AML-193 (cell line): ENCODE measurements at regions not wholly inside any gene's neighbourhood (a gene's known extent, or its start where the extent isn't known, plus 50 kb on each side); places are given as distances from the start of the nearest gene placed in this dataset.
"Not testable (repeated sequence)": the region's sequence is repeated elsewhere in the genome, so short reads cannot be mapped to it uniquely, and the experiment has no call there.

Experiments
- DNase-seq, 2 experiments: peaks; one replicate each; lab custom pipeline; 2025; lab: John Stamatoyannopoulos, UW

DNA sequence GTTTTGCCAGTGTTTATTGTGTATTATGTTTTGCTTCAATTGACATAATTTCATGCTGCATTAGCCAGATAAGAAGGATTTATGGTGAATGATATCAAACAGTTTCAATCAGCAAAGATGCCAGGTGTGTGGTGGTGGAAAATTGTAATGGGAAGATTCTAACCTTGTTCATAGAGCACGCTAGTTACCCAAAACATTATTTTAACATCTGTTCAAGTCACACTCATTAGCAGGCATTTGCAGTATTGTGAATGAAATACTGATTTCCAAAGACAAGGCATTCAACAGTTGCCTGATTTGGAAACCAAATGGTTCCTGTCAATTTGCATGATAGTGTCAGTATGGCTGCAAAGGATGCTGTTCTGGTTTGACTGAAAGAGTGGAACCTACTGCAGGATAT, 129.7 kb downstream of the EPC1 start:
- no peak for DNase-seq

DNA sequence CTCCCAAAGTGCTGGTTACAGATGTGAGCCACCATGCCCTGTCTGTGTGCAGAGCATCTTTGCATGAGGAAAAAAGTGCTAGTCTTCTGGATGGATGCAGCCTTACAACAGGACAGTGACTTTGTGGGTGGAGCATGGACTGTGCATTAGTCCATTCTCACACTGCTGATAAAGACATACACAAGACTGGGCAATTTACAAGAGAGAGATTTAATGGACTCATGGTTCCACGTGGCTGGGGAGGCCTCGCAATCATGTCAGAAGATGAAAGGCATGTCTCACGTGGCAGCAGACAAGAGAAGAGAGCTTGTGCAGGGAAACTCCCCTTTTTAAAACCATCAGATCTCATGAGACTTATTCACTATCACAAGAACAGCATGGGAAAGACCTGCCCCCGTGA, 133.1 kb downstream of the EPC1 start:
- not testable (repeated sequence) for DNase-seq

DNA sequence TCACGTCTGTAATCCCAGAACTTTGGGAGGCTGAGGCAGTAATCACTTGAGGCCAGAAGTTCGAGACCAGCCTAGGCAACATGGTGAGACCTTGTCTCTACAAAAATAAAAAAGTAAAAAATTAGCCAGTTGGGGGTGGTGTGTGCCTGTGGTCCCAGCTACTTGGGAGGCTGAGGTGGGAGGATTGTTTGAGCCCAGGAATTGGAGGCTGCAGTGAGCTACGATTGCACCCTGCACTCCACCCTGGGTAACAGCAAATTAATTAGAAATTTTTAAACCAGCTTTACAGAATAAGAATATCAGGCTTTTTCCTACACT, 136.0 kb downstream of the EPC1 start:
- DNase-seq = no peak

DNA sequence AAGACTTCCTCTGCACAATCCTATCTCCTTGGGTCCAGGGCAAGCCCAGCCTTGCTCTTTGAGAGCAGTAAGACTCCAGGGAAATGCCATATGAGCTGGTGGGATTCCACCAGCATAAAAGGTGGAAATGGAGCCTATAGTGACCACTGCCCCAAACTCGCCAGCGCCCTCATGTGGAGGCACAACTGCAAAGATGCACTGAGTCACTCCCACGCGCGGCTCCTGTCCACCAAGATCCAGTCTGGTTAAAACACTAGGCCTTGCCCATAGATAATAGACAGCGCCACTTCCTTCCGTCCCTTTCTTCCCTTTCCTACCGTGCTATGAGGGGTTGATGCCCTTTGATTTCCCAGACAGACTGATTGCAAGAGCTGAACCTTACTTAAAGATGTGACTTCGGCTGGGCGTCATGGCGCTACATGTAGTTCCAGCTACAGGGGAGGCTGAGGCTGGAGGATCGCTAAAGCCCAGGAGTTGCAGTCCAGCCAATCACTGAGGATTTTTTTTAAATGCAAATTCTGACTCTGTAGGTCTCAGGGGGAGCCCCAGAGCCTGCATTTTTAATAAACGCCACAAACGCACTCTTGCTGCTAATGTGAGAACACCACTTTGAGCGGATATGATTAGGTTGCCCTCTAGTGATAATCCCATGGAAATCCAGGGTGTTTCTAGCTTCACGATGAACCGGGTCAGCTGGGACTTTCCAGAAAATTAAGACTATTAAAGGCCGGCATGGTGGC, 136.5 kb downstream of the EPC1 start:
- DNase-seq = peak in 1 of 2 experiments; percentile 7

DNA sequence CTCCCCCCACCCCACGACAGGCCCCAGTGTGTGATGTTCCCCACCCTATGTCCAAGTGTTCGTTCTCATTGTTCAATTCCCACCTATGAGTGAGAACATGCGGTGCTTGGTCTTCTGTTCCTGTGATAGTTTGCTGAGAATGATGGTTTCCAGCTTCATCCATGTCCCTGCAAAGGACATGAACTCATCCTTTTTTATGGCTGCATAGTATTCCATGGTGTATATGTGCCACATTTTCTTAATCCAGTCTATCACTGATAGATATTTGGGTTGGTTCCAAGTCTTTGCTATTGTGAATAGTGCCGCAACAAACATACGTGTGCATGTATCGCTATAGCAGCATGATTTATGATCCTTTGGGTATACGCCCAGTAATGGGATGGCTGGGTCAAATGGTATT, 139.0 kb downstream of the EPC1 start:
- not testable (repeated sequence) for DNase-seq

DNA sequence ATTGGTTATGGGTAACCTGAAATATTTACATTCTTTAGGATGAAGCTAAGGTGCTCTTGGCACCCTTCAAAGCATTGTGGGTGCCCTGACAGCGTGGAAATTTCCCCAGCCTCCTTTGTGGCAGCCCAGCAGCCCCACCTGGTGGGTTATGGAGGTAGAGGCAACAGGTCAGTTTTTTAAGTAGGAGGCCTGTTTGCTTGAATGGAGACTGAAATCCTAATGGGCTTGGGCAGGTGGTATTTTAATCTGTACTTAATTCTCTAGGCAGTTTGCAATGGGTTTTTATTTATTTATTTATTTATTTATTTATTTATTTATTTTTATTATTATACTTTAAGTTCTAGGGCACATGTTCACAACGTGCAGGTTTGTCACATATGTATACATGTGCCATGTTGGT, 139.4 kb downstream of the EPC1 start:
- DNase-seq = peak; percentile 38 to 62

DNA sequence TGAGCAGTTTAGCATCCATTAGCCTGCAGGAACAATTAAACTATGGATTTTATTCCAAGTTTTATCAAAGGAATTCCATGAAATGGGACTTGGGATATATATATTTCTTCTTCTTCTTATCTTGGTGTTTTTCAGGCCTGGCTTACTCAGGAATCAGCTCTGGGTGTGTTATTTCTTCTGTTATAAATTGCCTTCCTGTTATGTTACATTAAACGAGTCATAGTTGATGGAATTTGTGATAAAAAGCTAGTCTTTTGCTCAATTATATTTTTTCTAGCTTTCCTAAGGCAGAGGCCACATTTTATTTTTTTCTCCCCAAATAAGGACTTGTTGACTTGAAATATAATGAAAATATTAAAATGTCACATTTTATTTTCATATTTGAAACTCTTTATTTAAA, 141.3 kb downstream of the EPC1 start:
- DNase-seq = no peak

DNA sequence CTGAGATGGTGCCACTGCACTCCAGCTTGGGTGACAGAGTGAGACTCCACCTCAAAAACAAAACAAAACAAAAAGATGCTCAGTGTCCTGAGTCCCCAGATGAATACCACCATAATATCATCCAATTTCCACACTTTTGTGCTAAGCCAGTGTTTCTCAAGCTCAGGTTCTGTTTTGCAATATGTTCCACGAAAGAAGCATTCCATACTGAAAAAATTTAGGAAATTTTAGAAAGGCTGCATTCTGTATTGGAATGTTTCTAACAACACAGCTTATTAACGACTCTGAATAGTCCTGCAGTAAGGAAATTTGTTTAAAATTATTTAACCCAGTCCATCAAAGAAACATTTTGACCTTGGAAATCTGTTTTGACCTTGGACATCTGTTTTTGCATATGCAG, 142.4 kb downstream of the EPC1 start:
- no peak for DNase-seq

DNA sequence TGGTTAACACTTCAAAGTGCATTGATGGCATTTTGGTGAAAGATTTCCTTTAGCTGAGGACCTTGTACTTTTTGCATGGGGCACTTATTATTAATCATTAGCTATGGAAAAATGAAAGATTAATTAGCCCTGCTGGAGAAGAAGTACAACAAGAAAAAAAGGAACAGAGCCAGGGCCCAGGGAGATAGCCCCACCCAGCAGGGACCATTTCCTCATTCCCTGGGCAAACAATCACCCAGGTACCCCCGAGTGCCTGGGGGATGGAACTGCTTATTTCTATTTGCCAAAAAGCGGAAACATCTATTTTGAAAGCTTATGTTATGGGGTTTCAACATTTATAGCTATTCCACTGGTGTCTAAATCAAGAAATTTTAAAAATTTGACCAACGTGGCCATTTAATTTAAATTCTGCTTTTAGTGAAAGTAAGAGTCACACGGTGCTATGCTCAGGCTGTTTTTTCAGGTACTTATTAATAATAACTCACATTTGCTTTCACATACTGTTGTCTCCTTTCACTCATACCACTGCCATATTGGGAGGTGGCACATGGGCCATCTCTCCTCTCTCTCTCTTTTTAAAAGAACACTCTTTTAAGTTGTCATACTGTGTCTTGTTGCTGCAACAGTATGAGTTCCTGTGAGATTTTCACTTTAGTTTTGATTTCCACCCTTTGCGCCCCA, 143.6 kb upstream of the KIF5B start:
- no peak for DNase-seq

DNA sequence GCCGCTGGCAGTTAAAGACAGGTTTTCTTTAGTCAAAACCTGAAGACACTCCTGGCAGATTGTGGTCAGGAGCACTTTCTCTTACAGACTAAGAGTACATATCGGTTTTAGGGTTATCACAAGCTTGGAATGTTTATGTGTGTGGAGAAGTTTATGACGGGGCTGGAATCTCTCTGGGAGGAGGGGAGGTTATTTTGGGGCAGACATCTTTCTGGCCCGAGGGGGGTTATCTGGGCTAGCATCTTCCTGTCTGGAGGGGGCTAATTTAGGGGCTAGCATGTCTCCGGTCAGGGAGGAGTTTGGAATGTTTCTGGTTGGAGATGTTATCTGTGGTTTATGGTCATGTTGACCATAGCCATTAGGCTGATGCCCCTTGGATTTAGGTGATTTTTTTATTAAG, 141.2 kb upstream of the KIF5B start:
- DNase-seq = no peak

DNA sequence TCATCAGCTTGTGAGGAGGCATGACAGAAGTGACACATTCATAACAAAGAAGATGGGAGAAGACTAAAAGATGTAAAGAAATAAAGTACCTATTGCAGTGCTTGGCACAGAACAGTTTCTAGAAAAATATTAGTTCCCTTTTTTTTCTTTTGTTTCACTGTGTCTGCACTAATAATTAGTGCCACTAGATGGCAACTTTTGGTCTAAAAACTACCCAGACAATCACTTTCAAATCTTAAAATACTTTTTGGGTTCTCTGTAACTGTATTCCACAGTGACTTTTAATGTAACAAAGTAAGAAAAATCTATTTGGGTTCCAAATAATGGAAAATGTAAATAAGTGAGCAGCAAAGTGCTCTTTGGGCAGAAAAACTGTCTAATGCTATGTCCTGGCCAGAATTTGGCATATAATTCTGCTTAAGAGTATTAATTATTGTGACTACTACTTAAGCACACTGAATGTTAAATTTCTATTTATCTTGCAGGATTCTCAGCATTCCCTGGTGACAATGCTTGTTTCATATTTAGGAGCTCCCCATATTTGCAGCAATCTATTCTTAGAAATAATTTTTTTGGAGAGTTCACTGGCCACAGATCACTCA, 134.8 kb upstream of the KIF5B start:
- peak; percentile 62 to 73 for DNase-seq

DNA sequence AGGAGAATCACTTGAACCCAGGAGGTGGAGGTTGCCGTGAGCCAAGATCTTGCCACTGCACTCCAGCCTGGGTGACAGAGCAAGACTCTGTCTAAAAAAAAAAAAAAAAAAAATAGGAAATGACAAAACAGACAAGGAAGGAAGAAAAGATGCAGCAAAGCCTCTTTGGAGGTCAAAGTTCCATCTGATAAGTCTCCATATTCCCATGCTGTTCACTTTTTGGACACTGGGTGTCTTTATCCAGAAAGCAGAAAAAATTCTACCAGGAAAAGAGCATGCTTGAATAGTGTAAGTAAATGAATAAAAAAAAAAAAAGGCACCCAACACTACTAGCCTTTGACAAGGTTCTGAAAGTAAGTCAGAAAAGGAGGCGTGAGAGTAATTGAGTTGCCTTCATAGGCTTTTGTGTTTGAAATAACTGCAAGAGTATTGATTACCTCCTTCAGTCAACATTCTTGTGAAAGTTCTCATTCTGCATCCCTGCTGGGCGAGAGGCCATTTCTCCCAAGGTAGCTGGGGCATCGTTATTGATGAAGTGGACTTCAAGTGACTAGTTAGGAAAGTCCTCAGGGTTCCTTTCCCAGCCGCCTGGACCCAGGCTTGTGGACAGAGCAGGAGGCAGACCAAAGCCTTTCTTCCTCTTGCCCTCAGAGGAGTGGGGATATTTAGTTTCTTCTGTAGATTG, 133.3 kb upstream of the KIF5B start:
- DNase-seq = peak; percentile 38 to 56

DNA sequence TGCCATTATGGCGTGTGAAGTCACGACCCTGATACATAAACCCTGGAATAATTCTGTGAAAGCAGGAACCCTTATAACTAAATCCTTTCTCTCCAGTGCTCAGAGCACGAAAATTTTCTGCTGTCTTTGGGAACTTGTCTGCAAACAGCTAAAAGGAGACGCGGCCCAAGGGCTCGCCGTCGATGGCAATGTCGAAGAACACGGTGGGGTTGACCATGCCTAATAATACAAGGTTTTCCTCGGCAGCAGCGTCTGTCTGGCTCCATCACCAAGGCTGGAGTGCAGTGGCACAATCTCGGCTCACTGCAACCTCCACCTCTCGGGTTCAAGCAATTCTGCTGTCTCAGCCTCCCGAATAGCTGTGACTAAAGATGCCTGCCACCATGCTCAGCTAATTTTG, 132.4 kb upstream of the KIF5B start:
- DNase-seq = not testable (repeated sequence)

DNA sequence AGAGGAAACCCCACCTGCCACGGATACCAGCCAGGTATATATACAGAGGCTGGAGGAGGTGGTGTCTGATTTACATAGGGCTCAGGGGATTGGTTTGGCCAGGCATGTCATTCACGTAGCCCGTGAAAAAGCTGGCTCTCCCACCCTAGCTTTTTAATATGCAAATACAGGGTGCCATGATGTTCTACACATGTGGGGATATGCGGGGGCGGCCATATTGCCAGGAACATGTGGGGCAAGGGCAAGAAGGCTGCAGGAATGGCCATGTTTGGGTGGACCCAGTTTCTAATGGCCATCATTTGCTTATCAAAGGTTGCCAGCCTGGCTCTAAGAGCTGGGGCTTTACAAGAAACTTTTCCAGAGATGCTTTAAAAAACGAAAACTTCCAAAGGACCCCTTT, 131.5 kb upstream of the KIF5B start:
- no peak for DNase-seq

DNA sequence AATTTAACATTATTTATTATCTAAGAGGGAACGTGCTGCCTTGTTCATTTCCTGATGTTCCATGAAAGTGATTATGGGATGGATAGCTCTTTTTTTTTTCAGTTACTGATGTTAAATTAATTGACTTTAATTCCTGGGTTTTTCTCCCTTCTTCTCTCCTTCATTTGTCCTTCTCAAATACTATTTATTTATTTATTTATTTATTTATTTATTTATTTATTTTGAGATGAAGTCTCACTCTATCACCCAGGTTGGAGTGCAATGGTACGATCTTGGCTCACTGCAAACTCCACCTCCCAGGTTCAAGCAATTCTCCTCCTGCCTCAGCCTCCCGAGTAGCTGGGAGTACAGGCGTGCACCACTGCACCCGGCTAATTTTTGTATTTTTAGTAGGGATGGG, 127.4 kb upstream of the KIF5B start:
- DNase-seq = not testable (repeated sequence)

DNA sequence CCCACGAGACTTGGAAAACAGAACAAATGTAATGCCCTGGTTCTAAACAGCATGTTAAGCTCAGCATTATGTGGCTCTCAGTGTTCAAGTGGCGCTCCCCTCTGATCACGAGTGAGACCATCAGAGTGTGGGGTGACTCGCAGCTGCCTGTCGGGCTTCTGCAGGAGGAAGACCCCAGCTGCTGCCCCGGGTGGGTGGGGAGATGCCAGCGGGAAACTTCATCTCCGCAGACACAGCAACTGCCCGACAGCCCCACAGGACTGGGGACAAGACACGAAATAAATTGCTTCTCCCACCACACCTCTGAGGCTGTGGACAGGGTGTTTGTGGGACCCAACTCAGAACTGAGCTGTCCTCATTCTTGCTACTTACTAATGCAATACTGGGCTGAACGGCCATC, 126.3 kb upstream of the KIF5B start:
- no peak for DNase-seq

DNA sequence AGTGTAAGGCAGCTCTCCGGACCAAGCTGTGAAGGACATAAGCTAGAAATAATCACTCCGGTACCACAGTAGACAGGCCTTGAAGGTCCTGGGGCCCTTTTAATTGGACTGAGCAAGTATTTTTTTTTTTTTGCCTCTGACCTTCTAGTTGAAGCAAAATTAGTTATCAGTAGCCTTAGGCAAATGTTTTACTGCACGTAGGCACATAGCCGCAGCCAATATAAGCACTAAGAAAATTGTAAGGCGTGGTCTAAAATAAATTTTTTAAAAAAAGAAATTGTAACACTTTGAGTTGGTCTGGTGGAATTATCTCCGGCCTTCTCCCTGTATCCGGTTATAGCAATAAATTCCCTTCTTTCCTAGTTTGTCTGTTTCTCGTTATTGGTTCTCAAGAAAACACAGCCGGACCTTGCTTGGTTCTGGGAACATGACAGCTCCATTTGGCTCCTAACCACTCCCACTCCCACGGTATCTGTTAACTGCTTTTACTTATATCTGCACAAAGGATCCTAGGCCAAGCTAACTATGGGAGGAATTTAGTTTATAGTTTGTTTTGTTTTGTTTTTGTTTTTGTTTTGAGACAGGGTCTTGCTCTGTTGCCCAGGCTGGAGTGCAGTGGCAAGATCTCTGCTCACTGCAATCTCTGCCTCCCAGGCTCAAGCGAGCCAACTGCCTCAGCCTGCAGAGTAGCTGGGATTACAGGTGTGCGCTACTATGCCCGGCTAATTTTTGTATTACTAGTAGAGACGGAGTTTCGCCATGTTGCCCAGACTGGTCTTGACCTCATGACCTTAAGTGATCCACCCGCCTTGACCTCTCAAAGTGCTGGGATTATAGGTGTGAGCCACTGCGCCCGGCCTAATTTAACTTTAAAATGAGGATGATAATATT, 124.4 kb upstream of the KIF5B start:
- no peak for DNase-seq

DNA sequence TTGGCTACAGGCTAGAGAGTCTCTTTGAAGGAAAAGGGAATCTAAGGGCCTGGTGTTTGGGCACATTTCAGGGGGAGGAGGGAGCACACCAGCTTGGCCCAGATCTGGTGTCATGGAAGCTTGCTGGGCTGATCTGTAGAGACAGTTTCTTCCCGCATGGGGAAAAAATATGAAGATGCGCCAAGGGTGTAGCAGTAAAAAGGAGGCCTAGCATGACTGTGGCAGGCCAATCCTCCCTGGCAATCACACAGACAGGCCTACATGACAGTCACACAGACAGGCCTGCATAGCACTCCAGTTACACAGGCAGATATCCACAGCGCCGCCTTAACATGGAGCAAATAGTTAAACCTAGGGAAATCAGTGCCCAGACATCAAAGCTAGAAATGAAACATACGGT, 123.6 kb upstream of the KIF5B start:
- no peak for DNase-seq

DNA sequence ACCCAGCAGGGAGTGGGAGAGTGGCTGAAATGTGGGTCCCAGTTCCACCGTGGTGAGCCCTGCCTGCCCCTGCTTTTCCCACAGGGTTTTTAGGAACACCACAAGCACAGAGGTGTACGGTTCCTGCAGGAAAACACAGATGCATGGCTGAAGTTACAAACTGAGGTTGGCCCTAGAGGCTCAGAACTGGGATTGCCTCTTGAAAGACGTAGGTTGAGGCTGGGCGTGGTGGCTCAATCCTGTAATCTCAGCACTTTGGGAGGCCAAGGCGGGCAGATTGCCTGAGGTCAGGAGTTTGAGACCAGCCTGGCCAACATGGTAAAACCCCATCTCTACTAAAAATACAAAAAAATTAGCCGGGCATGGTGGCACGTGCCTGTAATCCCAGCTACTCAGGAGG, 121.4 kb upstream of the KIF5B start:
- DNase-seq = not testable (repeated sequence)

DNA sequence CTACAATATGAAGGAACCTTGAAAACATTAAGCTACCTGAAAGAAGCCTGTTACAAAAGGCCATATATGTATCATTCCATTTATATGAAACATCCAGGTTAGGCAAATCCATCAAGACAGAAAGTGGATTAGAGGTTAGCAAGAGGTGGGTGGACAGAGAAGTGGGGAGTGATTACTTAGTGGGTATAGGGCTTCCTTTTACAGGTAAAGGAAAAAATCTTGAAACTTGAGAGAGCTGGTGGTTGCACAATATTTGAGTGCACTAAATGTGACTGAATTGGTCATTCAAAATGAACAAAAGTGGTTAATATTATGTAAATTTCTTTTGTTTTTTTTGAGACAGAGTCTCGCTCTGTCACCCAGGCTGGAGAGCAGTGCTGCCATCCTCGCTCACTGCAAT, 119.4 kb upstream of the KIF5B start:
- no peak for DNase-seq

DNA sequence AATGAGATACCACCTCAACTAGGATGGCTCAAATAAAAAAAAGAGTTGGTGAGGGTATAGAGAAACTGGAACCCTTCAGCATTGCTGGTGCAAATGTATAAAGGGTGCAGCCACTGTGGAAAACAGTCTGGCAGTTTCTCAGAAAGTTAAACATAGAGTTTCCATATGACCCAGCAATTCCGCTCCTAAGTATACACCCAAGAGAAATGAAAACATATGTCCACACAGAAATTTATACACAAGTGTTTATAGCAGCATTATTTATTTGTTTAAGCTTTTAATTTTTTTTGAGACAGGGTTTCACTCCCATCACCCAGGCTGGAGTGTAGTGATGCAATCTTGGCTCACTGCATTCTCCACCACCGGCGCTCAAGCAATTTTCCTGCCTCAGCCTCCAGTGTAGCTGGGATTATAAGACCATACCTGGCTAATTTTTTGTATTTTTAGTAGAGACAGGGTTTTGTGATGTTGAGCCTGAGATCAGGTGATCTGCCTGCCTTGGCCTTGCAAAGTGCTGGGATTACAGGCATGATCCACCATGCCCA, 118.2 kb upstream of the KIF5B start:
- no peak for DNase-seq

DNA sequence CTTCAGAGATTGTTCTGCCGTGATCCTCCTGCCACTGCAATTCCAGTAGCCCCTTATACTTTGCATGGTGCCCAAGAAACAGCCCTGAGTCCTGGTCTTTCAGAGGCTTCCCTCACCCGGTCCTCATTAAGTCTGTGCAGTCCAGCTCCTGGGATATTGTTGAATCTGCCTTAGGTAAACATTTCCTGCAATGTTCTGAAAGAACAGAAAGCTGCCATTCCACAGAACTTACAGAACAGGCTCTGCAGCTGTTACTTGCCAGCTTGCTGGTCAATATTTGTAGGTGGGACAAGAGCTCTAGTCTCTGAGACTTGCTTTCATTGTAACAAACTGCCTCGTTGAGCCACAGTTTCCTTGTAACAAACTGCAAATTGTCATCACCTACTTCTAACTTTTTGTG, 115.0 kb upstream of the KIF5B start:
- DNase-seq = no peak
